ENCODE measurements at regions not wholly inside any gene's neighbourhood (a gene's known extent, or its start where the extent isn't known, plus 50 kb on each side); places are given as distances from the start of the nearest gene placed in this dataset.

DNA sequence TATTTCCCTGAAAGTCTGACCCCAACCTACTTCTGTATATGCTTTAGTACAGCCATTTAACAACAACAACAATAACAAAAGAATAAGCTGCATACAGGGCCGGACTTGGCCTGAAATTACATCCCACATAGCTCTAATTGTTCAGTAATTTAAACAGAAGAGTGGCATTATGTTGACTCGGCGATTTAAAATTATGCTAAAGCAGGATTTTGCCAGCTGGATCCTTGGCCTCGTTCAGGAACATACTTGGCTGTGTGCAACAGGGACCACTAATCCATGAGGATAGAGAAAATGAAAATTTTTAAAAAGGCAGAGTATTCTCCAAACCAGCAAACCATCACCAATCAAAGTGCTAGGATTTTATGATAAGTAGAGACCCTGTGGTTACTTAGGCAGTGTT, 433.1 kb upstream of the RBMS3 start:
- Histone ChIP-seq H3K4me2 (ENCODE audit: low read depth, low read length, poor library complexity, severe bottlenecking) (no peak overlapping the region), H4K20me1 (ENCODE audit: low read depth, low read length) (no peaks in the 10 kb centered on the region), H2AFZ (ENCODE audit: low read depth, low read length, severe bottlenecking) (no peak overlapping the region), H3K9me2 (replicated peaks; ENCODE audit: insufficient read depth, low read length) (no peaks in the 10 kb centered on the region), H3K79me2 (ENCODE audit: insufficient read depth, low read length) (no peaks in the 10 kb centered on the region), H3K36me3 (ENCODE audit: low read length) (no peaks in the 10 kb centered on the region), H3K9ac (ENCODE audit: low read length) (no peak overlapping the region), H3K27me3 (ENCODE audit: low read length) (no peaks in the 10 kb centered on the region), H3K9me3 (ENCODE audit: insufficient read depth, low read length) (no peaks in the 10 kb centered on the region), H3F3A (ENCODE audit: insufficient read depth) (no peaks in the 10 kb centered on the region), H3K4me3 (ENCODE audit: insufficient read depth, low read length, poor library complexity, severe bottlenecking) (no peak overlapping the region), H3K27ac (ENCODE audit: low read depth, low read length) (no peak overlapping the region)
- no peak for TF ChIP-seq EZH2phosphoT487 (conservative IDR thresholded peaks at IDR 0.05; ENCODE audit: low read length)
- TF ChIP-seq, protein P1, sequence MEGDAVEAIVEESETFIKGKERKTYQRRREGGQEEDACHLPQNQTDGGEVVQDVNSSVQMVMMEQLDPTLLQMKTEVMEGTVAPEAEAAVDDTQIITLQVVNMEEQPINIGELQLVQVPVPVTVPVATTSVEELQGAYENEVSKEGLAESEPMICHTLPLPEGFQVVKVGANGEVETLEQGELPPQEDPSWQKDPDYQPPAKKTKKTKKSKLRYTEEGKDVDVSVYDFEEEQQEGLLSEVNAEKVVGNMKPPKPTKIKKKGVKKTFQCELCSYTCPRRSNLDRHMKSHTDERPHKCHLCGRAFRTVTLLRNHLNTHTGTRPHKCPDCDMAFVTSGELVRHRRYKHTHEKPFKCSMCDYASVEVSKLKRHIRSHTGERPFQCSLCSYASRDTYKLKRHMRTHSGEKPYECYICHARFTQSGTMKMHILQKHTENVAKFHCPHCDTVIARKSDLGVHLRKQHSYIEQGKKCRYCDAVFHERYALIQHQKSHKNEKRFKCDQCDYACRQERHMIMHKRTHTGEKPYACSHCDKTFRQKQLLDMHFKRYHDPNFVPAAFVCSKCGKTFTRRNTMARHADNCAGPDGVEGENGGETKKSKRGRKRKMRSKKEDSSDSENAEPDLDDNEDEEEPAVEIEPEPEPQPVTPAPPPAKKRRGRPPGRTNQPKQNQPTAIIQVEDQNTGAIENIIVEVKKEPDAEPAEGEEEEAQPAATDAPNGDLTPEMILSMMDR (IDR thresholded peaks at IDR 0.05; ENCODE audit: insufficient read depth, low read length, poor library complexity, severe bottlenecking) = no peak

DNA sequence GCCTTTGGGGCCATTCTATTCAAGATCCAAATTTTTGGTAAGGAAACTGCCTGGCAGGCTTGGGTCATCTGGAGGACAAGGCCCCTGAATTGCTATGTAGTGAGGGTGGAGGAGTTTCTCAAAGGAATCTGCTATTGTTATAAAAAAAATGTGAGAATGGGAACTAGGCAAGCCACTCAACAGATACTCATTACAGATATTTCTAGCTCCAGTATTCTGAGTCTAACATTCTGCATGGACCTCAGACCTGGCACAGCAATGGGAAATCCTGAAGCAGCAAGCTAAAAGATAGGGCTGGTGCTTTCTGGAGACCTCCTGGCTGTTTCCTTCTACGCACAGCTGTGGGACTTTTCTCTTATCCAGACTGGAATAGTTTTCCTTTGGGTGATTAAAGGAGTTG, 430.7 kb upstream of the RBMS3 start:
- Histone ChIP-seq H3K4me3 (ENCODE audit: insufficient read depth, low read length, poor library complexity, severe bottlenecking) (no peak overlapping the region), H3K9me3 (ENCODE audit: insufficient read depth, low read length) (no peaks in the 10 kb centered on the region), H3K36me3 (ENCODE audit: low read length) (no peaks in the 10 kb centered on the region), H3K9me2 (replicated peaks; ENCODE audit: insufficient read depth, low read length) (no peaks in the 10 kb centered on the region), H3K27ac (ENCODE audit: low read depth, low read length) (no peak overlapping the region), H3K27me3 (ENCODE audit: low read length) (no peaks in the 10 kb centered on the region), H3K9ac (ENCODE audit: low read length) (no peak overlapping the region), H3K79me2 (ENCODE audit: insufficient read depth, low read length) (no peaks in the 10 kb centered on the region), H3F3A (ENCODE audit: insufficient read depth) (no peaks in the 10 kb centered on the region), H4K20me1 (ENCODE audit: low read depth, low read length) (no peaks in the 10 kb centered on the region), H3K4me2 (ENCODE audit: low read depth, low read length, poor library complexity, severe bottlenecking) (no peak overlapping the region), H2AFZ (ENCODE audit: low read depth, low read length, severe bottlenecking) (no peak overlapping the region)
- TF ChIP-seq, protein P1 (IDR thresholded peaks at IDR 0.05; ENCODE audit: insufficient read depth, low read length, poor library complexity, severe bottlenecking) = no peak
- TF ChIP-seq EZH2phosphoT487 (conservative IDR thresholded peaks at IDR 0.05; ENCODE audit: low read length) = no peak

DNA sequence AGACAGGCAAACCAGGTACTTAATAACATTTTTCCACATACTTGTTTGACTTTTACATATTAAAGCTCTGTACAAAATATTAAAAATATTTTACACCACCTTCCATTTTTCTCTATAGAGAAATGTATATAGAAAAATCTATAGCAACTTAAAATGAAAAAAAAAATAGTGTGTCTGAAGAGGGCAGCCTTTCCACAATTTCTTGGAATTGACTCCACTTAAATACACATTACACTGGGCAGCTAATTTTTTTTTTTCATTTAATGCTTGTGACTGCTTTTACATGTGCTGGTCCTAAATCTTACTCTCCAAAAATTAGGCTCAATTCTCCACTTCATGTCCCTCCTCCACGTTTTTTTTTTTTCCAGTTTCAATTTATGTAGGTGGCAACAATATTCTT, 427.0 kb upstream of the RBMS3 start:
- H3K4me2 ChIP-seq (ENCODE audit: low read depth, low read length, poor library complexity, severe bottlenecking) = no peak overlapping the region
- TF ChIP-seq EZH2phosphoT487 (conservative IDR thresholded peaks at IDR 0.05; ENCODE audit: low read length) = no peak
- H4K20me1 ChIP-seq (ENCODE audit: low read depth, low read length) = no peaks in the 10 kb centered on the region
- no peaks in the 10 kb centered on the region for H3F3A ChIP-seq (ENCODE audit: insufficient read depth)
- no peaks in the 10 kb centered on the region for H3K9me3 ChIP-seq (ENCODE audit: insufficient read depth, low read length)
- no peaks in the 10 kb centered on the region for H3K79me2 ChIP-seq (ENCODE audit: insufficient read depth, low read length)
- H3K27me3 ChIP-seq (ENCODE audit: low read length) = no peaks in the 10 kb centered on the region
- H3K9me2 ChIP-seq (replicated peaks; ENCODE audit: insufficient read depth, low read length) = no peaks in the 10 kb centered on the region
- H2AFZ ChIP-seq (ENCODE audit: low read depth, low read length, severe bottlenecking) = no peak overlapping the region
- H3K4me3 ChIP-seq (ENCODE audit: insufficient read depth, low read length, poor library complexity, severe bottlenecking) = no peak overlapping the region
- no peak overlapping the region for H3K27ac ChIP-seq (ENCODE audit: low read depth, low read length)
- H3K36me3 ChIP-seq (ENCODE audit: low read length) = no peaks in the 10 kb centered on the region
- H3K9ac ChIP-seq (ENCODE audit: low read length) = no peak overlapping the region

DNA sequence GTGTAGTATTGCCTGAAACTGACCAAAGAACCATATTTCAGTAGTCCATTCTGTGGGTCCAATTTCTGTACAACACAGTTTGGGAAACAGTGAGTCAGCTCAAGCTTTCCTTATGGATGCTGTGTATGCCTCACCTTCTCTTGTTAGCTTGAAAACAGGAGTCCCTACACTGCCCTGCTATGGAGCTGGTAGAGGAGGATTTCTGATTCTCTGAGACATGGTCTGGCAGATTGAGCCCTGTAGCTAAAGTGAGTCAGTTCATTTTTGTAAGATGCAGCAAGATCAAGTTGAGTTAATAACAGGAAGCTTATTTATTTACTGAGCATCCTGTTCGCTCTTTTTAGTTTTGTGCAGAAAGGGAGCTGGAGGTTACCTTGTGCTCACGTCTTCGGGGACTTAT, 424.1 kb upstream of the RBMS3 start:
- H3K9ac ChIP-seq (ENCODE audit: low read length) = no peak overlapping the region
- H3K9me2 ChIP-seq (replicated peaks; ENCODE audit: insufficient read depth, low read length) = no peaks in the 10 kb centered on the region

More for the DNA sequence above, 424.1 kb upstream of the RBMS3 start:
- Histone ChIP-seq H3K36me3 (ENCODE audit: low read length) (no peaks in the 10 kb centered on the region), H3K4me2 (ENCODE audit: low read depth, low read length, poor library complexity, severe bottlenecking) (no peak overlapping the region), H3K79me2 (ENCODE audit: insufficient read depth, low read length) (no peaks in the 10 kb centered on the region), H3F3A (ENCODE audit: insufficient read depth) (no peaks in the 10 kb centered on the region), H3K4me3 (ENCODE audit: insufficient read depth, low read length, poor library complexity, severe bottlenecking) (no peak overlapping the region), H3K9me3 (ENCODE audit: insufficient read depth, low read length) (no peaks in the 10 kb centered on the region), H4K20me1 (ENCODE audit: low read depth, low read length) (no peaks in the 10 kb centered on the region), H3K27me3 (ENCODE audit: low read length) (no peaks in the 10 kb centered on the region), H3K27ac (ENCODE audit: low read depth, low read length) (no peak overlapping the region), H2AFZ (ENCODE audit: low read depth, low read length, severe bottlenecking) (no peak overlapping the region)
- TF ChIP-seq, protein P1 (IDR thresholded peaks at IDR 0.05; ENCODE audit: insufficient read depth, low read length, poor library complexity, severe bottlenecking) = no peak
- TF ChIP-seq EZH2phosphoT487 (conservative IDR thresholded peaks at IDR 0.05; ENCODE audit: low read length) = no peak
